Progenitor cell of endocrine pancreas (in vitro differentiated cells): ENCODE measurements at regions not wholly inside any gene's neighbourhood (a gene's known extent, or its start where the extent isn't known, plus 50 kb on each side); places are given as distances from the start of the nearest gene placed in this dataset.

Source experiments
- DNase-seq: peaks from one replicate; pipeline ENCODE4 v3.0.0; 2021; ENCODE audit warnings: low spot score; ENCODE audit not compliant: unreplicated experiment
- H3K27ac Mint-ChIP-seq: 2 replicates; pipeline ENCODE4 v1.8.0; 2021; ENCODE audit warnings: mild to moderate bottlenecking, moderate library complexity, mixed read lengths
- H3K27me3 Mint-ChIP-seq: 2 replicates; pipeline ENCODE4 v1.8.0; 2021; ENCODE audit warnings: mixed read lengths
- H3K36me3 Mint-ChIP-seq: 2 replicates; pipeline ENCODE4 v1.8.0; 2022; ENCODE audit warnings: mixed read lengths; ENCODE audit not compliant: insufficient read depth
- H3K4me1 Mint-ChIP-seq: 2 replicates; pipeline ENCODE4 v1.8.0; 2021; ENCODE audit warnings: low read depth, mixed read lengths
- H3K4me3 Mint-ChIP-seq: 2 replicates; pipeline ENCODE4 v1.8.0; 2021; ENCODE audit warnings: low read depth, mild to moderate bottlenecking, moderate library complexity, mixed read lengths
- H3K9me3 Mint-ChIP-seq: 2 replicates; pipeline ENCODE4 v1.8.0; 2021; ENCODE audit warnings: low read depth, mixed read lengths
- TF ChIP-seq, protein P1 (sequence below): fragments of 200-600 bp; sonication (generic); IDR thresholded peaks from one replicate; pipeline ENCODE4 v1.5.0; 2021; ENCODE audit warnings: antibody characterized with exemption, mild to moderate bottlenecking; ENCODE audit not compliant: unreplicated experiment

- H3K4me1 Mint-ChIP-seq: peaks cover 10% of the 10 kb centered on the region
- TF ChIP-seq, protein P1, sequence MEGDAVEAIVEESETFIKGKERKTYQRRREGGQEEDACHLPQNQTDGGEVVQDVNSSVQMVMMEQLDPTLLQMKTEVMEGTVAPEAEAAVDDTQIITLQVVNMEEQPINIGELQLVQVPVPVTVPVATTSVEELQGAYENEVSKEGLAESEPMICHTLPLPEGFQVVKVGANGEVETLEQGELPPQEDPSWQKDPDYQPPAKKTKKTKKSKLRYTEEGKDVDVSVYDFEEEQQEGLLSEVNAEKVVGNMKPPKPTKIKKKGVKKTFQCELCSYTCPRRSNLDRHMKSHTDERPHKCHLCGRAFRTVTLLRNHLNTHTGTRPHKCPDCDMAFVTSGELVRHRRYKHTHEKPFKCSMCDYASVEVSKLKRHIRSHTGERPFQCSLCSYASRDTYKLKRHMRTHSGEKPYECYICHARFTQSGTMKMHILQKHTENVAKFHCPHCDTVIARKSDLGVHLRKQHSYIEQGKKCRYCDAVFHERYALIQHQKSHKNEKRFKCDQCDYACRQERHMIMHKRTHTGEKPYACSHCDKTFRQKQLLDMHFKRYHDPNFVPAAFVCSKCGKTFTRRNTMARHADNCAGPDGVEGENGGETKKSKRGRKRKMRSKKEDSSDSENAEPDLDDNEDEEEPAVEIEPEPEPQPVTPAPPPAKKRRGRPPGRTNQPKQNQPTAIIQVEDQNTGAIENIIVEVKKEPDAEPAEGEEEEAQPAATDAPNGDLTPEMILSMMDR: no peak
- H3K36me3 Mint-ChIP-seq: no peaks in the 10 kb centered on the region
- H3K9me3 Mint-ChIP-seq: no peaks in the 10 kb centered on the region
- H3K4me3 Mint-ChIP-seq: no peak overlapping the region
- no peak overlapping the region for H3K27ac Mint-ChIP-seq
- DNase-seq: no peak
- peaks cover 29% of the 10 kb centered on the region for H3K27me3 Mint-ChIP-seq
Observed at GRCh38 chr15:98174286-98174685, 213.8 kb downstream of the ARRDC4 start.

- DNase-seq: no peak
- no peaks in the 10 kb centered on the region for H3K36me3 Mint-ChIP-seq
- H3K9me3 Mint-ChIP-seq: no peaks in the 10 kb centered on the region
- H3K4me1 Mint-ChIP-seq: peaks cover 10% of the 10 kb centered on the region
- no peak overlapping the region for H3K27ac Mint-ChIP-seq
- H3K27me3 Mint-ChIP-seq: peaks cover 33% of the 10 kb centered on the region
- TF ChIP-seq, protein P1: no peak
- H3K4me3 Mint-ChIP-seq: no peak overlapping the region
Observed at GRCh38 chr15:98174841-98175240, 214.3 kb downstream of the ARRDC4 start.

GRCh38 chr15:98177966-98178592 is 217.6 kb downstream of the ARRDC4 start:
- Mint-ChIP-seq H3K27me3 (peaks cover 41% of the 10 kb centered on the region), H3K27ac (no peak overlapping the region), H3K4me3 (no peak overlapping the region), H3K36me3 (no peaks in the 10 kb centered on the region), H3K4me1 (peaks cover 10% of the 10 kb centered on the region), H3K9me3 (no peaks in the 10 kb centered on the region)
- DNase-seq: peak; percentile 33
- TF ChIP-seq, protein P1: peak; percentile 81

DNA sequence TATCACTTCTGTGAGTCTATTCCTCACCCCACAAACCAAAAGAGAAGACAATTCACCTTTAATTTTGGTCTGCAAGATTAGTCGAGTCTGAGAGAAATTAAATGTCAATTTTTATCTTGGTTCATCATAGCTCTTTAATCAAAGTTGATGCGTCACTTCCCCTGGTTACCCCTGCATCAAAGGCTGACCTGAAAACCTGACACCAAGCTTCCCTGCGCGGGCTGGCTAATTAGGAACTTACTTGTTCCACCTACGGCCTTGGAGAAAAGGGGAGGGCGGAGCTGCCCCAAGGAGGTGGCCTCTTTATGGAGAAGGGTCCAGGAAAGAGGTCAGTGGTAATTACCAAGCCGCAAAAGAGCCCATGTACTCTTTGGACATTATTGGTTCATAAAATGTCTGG is 218.4 kb downstream of the ARRDC4 start:
- Mint-ChIP-seq H3K9me3 (no peaks in the 10 kb centered on the region), H3K4me1 (peaks cover 10% of the 10 kb centered on the region), H3K36me3 (no peaks in the 10 kb centered on the region), H3K27ac (no peak overlapping the region), H3K4me3 (no peak overlapping the region), H3K27me3 (peaks cover 41% of the 10 kb centered on the region)
- TF ChIP-seq, protein P1: no peak
- no peak for DNase-seq

GRCh38 chr15:98187549-98187948 is 227.0 kb downstream of the ARRDC4 start:
- DNase-seq: no peak
- peaks cover 6% of the 10 kb centered on the region for H3K27me3 Mint-ChIP-seq
- TF ChIP-seq, protein P1: no peak
- H3K4me1 Mint-ChIP-seq: no peaks in the 10 kb centered on the region
- no peak overlapping the region for H3K27ac Mint-ChIP-seq
- no peaks in the 10 kb centered on the region for H3K36me3 Mint-ChIP-seq
- no peak overlapping the region for H3K4me3 Mint-ChIP-seq
- H3K9me3 Mint-ChIP-seq: no peaks in the 10 kb centered on the region
